Activated naive CD8-positive, alpha-beta T cell treated with anti-CD3 and anti-CD28 coated beads for 36 hours (primary cell): ENCODE measurements at regions not wholly inside any gene's neighbourhood (a gene's known extent, or its start where the extent isn't known, plus 50 kb on each side); places are given as distances from the start of the nearest gene placed in this dataset.
"Not testable (repeated sequence)": the region's sequence is repeated elsewhere in the genome, so short reads cannot be mapped to it uniquely, and the experiment has no call there.

Source experiments
- DNase-seq: peaks from one replicate; pipeline ENCODE4 v3.0.0; 2021
- H3K27ac Mint-ChIP-seq: one replicate; pipeline ENCODE4 v1.8.0; 2022; ENCODE audit warnings: mild to moderate bottlenecking, moderate library complexity, mixed read lengths
- H3K27me3 Mint-ChIP-seq: one replicate; pipeline ENCODE4 v1.8.0; 2022; ENCODE audit warnings: mild to moderate bottlenecking, mixed read lengths
- H3K36me3 Mint-ChIP-seq: one replicate; pipeline ENCODE4 v1.8.0; 2021; ENCODE audit warnings: mild to moderate bottlenecking, mixed read lengths
- H3K4me1 Mint-ChIP-seq: one replicate; pipeline ENCODE4 v1.8.0; 2021; ENCODE audit warnings: mixed read lengths
- H3K4me3 Mint-ChIP-seq: one replicate; pipeline ENCODE4 v1.8.0; 2022; ENCODE audit warnings: mild to moderate bottlenecking, moderate library complexity, mixed read lengths
- H3K9me3 Mint-ChIP-seq: one replicate; pipeline ENCODE4 v1.8.0; 2022; ENCODE audit warnings: mixed read lengths

DNA sequence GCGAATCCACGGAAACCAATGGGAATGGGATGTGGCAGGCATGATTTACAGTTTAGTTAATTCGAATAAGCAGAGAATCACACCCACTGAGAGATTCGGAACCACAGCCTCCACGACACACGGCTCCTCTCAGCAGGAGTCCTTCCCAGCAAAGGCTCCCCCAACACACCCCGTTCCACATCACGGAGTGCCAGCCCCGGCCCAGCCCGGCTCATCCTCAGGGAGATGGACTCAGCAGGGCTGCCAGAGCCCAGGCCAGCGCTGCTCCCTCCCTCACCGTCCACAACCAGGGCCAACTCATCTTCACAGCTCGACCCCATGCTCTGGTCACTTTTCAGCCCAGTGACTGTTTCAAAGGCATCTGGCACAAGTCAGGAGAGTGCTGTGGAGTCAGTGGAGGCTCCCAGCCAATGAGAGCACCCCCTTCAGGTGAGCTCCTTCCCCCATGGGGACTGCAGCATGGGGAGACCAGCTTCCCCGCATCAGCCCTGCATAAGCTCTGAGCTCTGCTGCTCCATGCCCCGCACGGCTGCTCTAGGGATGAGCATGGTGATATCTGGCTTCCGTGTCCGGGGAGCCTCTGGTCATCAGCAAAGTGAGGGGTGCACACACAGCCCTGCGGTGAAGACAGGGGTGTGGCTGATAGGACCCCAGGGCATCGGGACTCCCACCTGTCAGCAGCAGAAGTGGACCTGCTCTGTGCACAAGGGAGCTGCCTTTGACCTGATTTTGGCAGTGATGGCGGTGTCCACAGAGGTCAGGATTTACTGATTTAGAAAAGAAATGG lies 238.8 kb upstream of the SFSWAP start:
- no peaks in the 10 kb centered on the region for H3K36me3 Mint-ChIP-seq
- no peak for DNase-seq

DNA sequence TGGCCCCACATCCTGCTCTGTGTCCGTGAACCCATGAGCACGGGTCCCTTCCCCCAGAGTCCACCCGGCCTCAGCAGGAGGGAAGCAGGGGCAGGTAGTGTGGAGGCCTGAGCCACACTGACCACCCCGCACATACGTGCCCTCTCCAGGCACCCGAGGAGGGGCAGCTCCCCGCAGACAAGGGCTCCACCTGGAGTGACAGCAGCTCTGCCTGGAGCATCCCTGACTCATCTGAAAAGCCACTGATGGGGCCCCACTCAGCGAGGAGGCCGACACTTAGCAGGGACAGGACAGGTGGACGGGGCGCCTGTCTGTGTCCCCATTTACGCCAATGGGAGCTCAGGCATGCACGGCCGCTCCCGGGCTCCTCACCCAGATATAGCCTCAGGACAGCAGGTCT lies 237.6 kb upstream of the SFSWAP start:
- Mint-ChIP-seq H3K27me3 (no peaks in the 10 kb centered on the region), H3K36me3 (no peaks in the 10 kb centered on the region), H3K4me3 (no peak overlapping the region), H3K4me1 (peaks cover 3% of the 10 kb centered on the region), H3K9me3 (no peaks in the 10 kb centered on the region), H3K27ac (no peak overlapping the region)
- DNase-seq: no peak

More for the DNA sequence above, 238.8 kb upstream of the SFSWAP start:
- no peaks in the 10 kb centered on the region for H3K9me3 Mint-ChIP-seq
- H3K27ac Mint-ChIP-seq: no peak overlapping the region
- H3K27me3 Mint-ChIP-seq: no peaks in the 10 kb centered on the region
- H3K4me1 Mint-ChIP-seq: peaks cover 3% of the 10 kb centered on the region
- no peak overlapping the region for H3K4me3 Mint-ChIP-seq

GRCh38 chr12:131473741-131474709 lies 236.9 kb upstream of the SFSWAP start:
- H3K4me3 Mint-ChIP-seq: peak overlapping the region; percentile 22
- H3K27me3 Mint-ChIP-seq: no peaks in the 10 kb centered on the region
- no peak overlapping the region for H3K27ac Mint-ChIP-seq
- H3K36me3 Mint-ChIP-seq: no peaks in the 10 kb centered on the region
- H3K9me3 Mint-ChIP-seq: no peaks in the 10 kb centered on the region
- peaks cover 3% of the 10 kb centered on the region for H3K4me1 Mint-ChIP-seq
- no peak for DNase-seq

DNA sequence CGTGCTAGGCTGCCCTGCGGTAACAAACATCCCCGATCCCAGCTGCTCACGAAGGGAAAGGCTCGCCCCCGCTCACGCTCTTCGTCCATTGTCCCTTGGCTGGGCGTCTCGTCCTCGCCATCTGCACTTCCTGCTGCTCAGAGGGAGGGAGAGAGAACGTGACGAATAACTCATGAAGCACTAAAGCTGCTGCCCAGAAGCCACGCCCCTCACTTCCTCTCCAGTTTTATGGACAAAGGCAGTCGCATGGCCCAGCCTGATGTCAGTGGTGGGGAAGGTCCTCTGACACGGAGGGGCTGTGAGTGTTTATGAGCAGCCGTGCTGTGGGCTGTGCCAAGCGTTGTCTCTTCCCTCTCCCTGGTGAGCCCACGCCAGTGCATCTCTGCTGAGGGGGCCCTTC lies 235.9 kb upstream of the SFSWAP start:
- DNase-seq, H3K9me3 Mint-ChIP-seq: not testable (repeated sequence)

DNA sequence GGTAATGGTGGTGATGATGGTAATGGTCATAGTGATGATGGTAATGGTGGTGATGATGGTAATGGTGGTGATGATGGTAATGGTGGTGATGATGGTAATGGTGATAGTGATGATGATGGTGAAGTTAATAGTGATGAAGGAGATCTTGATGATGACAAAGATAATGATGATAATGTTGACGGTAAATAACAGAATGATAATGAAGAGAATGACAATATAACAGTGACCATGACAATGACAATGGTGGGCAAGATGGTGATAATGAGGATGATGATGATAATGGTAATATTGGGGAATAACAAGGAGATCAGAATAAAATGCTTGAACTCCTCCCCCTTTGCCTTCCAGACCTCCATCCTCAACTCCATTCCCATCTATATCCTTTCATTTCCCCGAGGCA lies 233.3 kb upstream of the SFSWAP start:
- DNase-seq: no peak
- no peak overlapping the region for H3K4me3 Mint-ChIP-seq
- peaks cover 3% of the 10 kb centered on the region for H3K4me1 Mint-ChIP-seq
- H3K27ac Mint-ChIP-seq: no peak overlapping the region
- no peaks in the 10 kb centered on the region for H3K9me3 Mint-ChIP-seq
- no peaks in the 10 kb centered on the region for H3K36me3 Mint-ChIP-seq
- H3K27me3 Mint-ChIP-seq: peaks cover 4% of the 10 kb centered on the region

More for the DNA sequence above, 235.9 kb upstream of the SFSWAP start:
- not testable (repeated sequence) for H3K4me1 Mint-ChIP-seq, H3K4me3 Mint-ChIP-seq, H3K36me3 Mint-ChIP-seq, H3K27ac Mint-ChIP-seq, H3K27me3 Mint-ChIP-seq

DNA sequence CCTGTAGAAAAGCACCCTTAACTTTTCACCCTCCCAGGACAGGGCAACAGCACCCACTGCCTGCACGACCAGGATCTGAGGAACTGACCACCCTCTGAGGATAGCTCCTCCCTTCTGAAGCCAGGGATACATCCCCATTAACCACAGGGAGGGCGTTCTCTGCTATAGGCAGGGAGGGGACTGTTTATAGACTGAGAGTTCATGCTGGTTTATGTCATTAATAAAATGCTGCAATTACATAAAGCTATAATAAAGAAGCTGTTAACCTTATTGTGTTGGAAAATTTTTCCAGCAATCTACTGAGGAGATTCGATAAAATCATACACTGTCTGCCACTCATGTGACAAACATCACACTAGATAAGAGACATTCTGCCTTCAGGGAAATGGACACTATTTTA lies 232.4 kb upstream of the SFSWAP start:
- H3K36me3 Mint-ChIP-seq: no peaks in the 10 kb centered on the region
- no peak overlapping the region for H3K27ac Mint-ChIP-seq
- no peak overlapping the region for H3K4me3 Mint-ChIP-seq
- DNase-seq: no peak
- peaks cover 3% of the 10 kb centered on the region for H3K4me1 Mint-ChIP-seq
- no peaks in the 10 kb centered on the region for H3K9me3 Mint-ChIP-seq
- peaks cover 4% of the 10 kb centered on the region for H3K27me3 Mint-ChIP-seq

- no peak for DNase-seq
- Mint-ChIP-seq H3K4me3 (no peak overlapping the region), H3K36me3 (no peaks in the 10 kb centered on the region), H3K27me3 (peaks cover 4% of the 10 kb centered on the region), H3K4me1 (no peaks in the 10 kb centered on the region), H3K27ac (no peak overlapping the region), H3K9me3 (no peaks in the 10 kb centered on the region)
Measured at GRCh38 chr12:131482199-131482598, 228.7 kb upstream of the SFSWAP start.

DNA sequence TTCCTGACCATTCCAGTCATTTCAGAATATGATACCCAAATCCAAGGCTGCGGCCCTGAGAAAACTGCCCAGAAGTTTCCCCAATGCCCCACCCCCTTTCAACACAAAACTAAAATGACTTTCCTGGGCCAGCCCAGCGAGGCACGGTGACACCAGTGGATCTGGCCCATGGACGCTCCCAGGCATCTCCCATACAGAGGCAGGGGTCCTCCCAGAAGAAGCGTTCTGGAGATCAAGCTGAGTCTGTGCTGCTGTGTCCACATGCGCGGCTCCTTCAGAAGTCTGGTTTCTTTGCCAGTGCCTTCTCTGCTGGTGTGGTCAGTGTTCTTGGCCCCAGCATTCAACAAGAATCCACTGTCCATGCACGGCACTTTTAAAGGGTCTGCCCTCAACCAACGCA lies 228.2 kb upstream of the SFSWAP start:
- no peaks in the 10 kb centered on the region for H3K9me3 Mint-ChIP-seq
- H3K36me3 Mint-ChIP-seq: no peaks in the 10 kb centered on the region
- DNase-seq: no peak
- H3K4me1 Mint-ChIP-seq: no peaks in the 10 kb centered on the region
- peaks cover 4% of the 10 kb centered on the region for H3K27me3 Mint-ChIP-seq
- no peak overlapping the region for H3K27ac Mint-ChIP-seq
- no peak overlapping the region for H3K4me3 Mint-ChIP-seq

DNA sequence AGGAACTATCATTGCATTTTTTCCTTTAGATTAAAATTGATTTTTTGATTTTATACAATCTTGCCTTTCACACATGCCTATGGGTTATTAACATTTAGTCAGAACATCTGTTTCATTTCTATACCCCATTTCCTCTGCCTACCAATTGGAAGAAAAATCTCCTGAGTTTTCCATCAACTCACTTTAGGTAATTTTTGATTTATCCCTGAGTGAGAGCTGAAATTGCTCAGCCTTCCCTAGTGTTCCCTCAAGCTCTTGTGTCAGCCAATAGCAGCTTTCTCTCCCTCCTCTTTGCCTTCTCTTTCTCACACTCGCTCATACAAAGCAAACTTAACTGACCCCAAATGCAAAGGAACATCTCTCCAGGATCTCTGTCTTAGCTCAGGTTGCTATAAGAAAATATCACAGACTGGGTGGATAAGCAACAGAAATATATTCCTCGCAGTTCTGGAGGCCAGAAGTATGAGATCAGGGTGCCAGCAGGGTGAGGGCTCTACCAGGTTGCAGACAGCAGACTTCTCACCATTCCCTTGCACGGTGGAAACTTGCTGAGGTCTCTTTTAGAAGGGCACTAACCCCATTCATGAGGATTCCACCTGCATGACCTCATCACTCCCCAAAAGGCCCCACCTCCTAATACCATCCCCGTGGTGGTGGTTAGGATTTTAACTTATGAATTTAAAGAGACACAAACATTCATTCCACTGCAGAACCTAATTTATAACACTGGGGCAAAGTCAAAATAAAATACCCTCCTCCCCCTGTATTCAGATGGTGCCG lies 224.2 kb upstream of the SFSWAP start:
- H3K4me1 Mint-ChIP-seq: no peaks in the 10 kb centered on the region
- H3K9me3 Mint-ChIP-seq: no peaks in the 10 kb centered on the region
- no peak overlapping the region for H3K4me3 Mint-ChIP-seq
- no peaks in the 10 kb centered on the region for H3K27me3 Mint-ChIP-seq
- DNase-seq: no peak
- no peaks in the 10 kb centered on the region for H3K36me3 Mint-ChIP-seq
- no peak overlapping the region for H3K27ac Mint-ChIP-seq

DNA sequence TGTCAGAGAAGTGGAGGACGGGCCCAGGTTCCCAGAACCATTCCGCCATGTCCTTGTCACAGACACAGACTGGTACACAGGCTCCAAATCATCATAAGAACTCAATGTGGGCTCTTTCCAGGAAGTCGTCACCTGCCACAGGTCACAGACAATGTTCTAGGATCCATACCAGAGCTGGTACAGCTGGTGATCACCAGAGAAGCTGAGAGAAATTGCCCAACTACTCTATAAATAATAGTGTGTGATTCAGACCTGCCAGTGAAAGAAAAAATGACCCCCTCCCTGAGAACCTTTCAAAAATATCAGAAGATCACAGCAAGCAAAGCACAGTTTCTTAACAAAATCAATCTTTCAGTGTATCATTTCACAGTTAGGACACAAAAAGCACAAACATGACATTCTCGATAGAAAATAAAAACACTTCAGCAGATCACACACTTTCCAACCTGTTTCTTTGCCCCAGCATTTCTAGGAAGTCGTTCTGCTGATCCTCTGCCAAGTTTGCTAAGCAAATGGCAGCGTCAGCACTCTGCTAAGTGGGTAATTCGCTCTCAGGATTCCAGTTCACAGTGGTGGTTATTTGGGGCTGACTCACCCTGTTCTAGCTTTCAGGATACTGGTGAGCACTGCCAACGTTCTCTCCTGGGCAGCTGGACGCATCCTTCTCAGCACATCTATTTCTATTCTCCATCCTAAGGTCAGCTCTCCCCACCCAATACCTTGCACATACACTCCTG lies 223.3 kb upstream of the SFSWAP start:
- Mint-ChIP-seq H3K4me1 (no peaks in the 10 kb centered on the region), H3K36me3 (no peaks in the 10 kb centered on the region), H3K27me3 (no peaks in the 10 kb centered on the region), H3K4me3 (no peak overlapping the region), H3K27ac (no peak overlapping the region), H3K9me3 (no peaks in the 10 kb centered on the region)
- no peak for DNase-seq

GRCh38 chr12:131489718-131490117 lies 221.2 kb upstream of the SFSWAP start:
- no peak overlapping the region for H3K4me3 Mint-ChIP-seq
- DNase-seq: no peak
- H3K27me3 Mint-ChIP-seq: no peaks in the 10 kb centered on the region
- H3K4me1 Mint-ChIP-seq: no peaks in the 10 kb centered on the region
- no peaks in the 10 kb centered on the region for H3K9me3 Mint-ChIP-seq
- no peaks in the 10 kb centered on the region for H3K36me3 Mint-ChIP-seq
- H3K27ac Mint-ChIP-seq: no peak overlapping the region

GRCh38 chr12:131491155-131491554 lies 219.7 kb upstream of the SFSWAP start:
- no peak for DNase-seq
- H3K4me3 Mint-ChIP-seq: no peak overlapping the region
- no peaks in the 10 kb centered on the region for H3K36me3 Mint-ChIP-seq
- H3K27me3 Mint-ChIP-seq: no peaks in the 10 kb centered on the region
- no peaks in the 10 kb centered on the region for H3K9me3 Mint-ChIP-seq
- no peaks in the 10 kb centered on the region for H3K4me1 Mint-ChIP-seq
- no peak overlapping the region for H3K27ac Mint-ChIP-seq

GRCh38 chr12:131491916-131492490 lies 218.9 kb upstream of the SFSWAP start:
- Mint-ChIP-seq H3K9me3 (no peaks in the 10 kb centered on the region), H3K4me3 (no peak overlapping the region), H3K27me3 (no peaks in the 10 kb centered on the region), H3K36me3 (no peaks in the 10 kb centered on the region), H3K4me1 (no peaks in the 10 kb centered on the region), H3K27ac (no peak overlapping the region)
- DNase-seq: no peak
